Sigmoid colon (tissue), 4 donors: ENCODE measurements at regions not wholly inside any gene's neighbourhood (a gene's known extent, or its start where the extent isn't known, plus 50 kb on each side); places are given as distances from the start of the nearest gene placed in this dataset.

ENCODE experiments used
- CTCF ChIP-seq, 4 experiments: fragments of 450-650 bp in 3 of 4; fragments of 200-600 bp in 1 of 4; IDR thresholded peaks; one replicate each; pipeline ENCODE4 v1.5.1; 2016 to 2019; ENCODE audit warnings: antibody characterized with exemption in 4 of 4, mild to moderate bottlenecking in 3 of 4, moderate library complexity in 2 of 4
- POLR2A ChIP-seq, 2 donors: fragments of 450-650 bp; IDR thresholded peaks; one replicate each; pipeline ENCODE4 v1.6.1; 2016; ENCODE audit warnings: antibody characterized with exemption in 2 of 2, mild to moderate bottlenecking in 2 of 2, moderate library complexity in 2 of 2
- POLR2AphosphoS5 ChIP-seq, 4 donors: sonication (generic); formaldehyde crosslinking; IDR thresholded peaks; one replicate each; pipeline ENCODE4 v1.6.1; 2017; ENCODE audit warnings: antibody characterized with exemption in 4 of 4

GRCh38 chr10:53432035-53432434, 659.5 kb upstream of the MBL2 start:
- TF ChIP-seq CTCF (IDR thresholded peaks at IDR 0.05) (no peak), POLR2A (IDR thresholded peaks at IDR 0.05) (no peak), POLR2AphosphoS5 (IDR thresholded peaks at IDR 0.05) (no peak)
